ENCODE measurements at regions not wholly inside any gene's neighbourhood (a gene's known extent, or its start where the extent isn't known, plus 50 kb on each side); places are given as distances from the start of the nearest gene placed in this dataset.

DNA sequence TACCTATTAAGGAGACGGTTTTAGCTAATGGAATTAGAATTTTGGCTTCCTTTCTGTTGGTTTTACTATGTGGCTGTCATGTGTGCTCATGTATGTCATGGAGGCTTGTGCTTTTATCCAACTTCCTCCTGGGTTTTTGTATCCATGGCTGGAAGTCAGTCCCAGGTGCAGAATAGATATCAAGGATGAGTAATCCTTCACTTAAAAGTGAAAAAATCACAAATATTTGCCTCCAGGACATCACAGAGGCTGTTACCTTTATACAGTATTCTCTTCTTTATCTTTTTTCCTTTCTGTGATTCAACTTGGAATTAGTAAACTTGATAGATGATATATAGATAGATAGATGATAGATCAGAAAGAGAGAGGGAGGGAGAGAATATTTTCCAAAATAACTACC, 706.8 kb downstream of the GALC start:
- Histone ChIP-seq H3K4me2 (no peak overlapping the region), H3K4me3 (no peak overlapping the region), H3K9me3 (ENCODE audit: insufficient read depth, low read depth) (no peaks in the 10 kb centered on the region), H3K27me3 (ENCODE audit: insufficient read depth, low read depth) (no peaks in the 10 kb centered on the region), H3K79me2 (ENCODE audit: low read depth) (no peaks in the 10 kb centered on the region), H2AFZ (no peak overlapping the region), H3K4me1 (replicated peaks; ENCODE audit: insufficient read depth) (no peaks in the 10 kb centered on the region), H3K27ac (no peak overlapping the region), H3K9me2 (ENCODE audit: insufficient read depth) (no peaks in the 10 kb centered on the region), H3F3A (ENCODE audit: insufficient read depth, low read depth) (no peaks in the 10 kb centered on the region), H4K20me1 (ENCODE audit: insufficient read depth) (no peaks in the 10 kb centered on the region), H3K36me3 (ENCODE audit: low read depth) (no peaks in the 10 kb centered on the region)
- intact Hi-C loops (cut with micrococcal nuclease; ENCODE audit: unreplicated experiment), result no loop called here
- no TSS peak for BruUV-seq (replicated peaks)
- no peak for DNase-seq
- POLR2A ChIA-PET (ENCODE audit: unreplicated experiment), result no interaction called here
- TF ChIP-seq EZH2 (IDR thresholded peaks at IDR 0.05; ENCODE audit: low read depth), result no peak
- TF ChIP-seq, protein P1, sequence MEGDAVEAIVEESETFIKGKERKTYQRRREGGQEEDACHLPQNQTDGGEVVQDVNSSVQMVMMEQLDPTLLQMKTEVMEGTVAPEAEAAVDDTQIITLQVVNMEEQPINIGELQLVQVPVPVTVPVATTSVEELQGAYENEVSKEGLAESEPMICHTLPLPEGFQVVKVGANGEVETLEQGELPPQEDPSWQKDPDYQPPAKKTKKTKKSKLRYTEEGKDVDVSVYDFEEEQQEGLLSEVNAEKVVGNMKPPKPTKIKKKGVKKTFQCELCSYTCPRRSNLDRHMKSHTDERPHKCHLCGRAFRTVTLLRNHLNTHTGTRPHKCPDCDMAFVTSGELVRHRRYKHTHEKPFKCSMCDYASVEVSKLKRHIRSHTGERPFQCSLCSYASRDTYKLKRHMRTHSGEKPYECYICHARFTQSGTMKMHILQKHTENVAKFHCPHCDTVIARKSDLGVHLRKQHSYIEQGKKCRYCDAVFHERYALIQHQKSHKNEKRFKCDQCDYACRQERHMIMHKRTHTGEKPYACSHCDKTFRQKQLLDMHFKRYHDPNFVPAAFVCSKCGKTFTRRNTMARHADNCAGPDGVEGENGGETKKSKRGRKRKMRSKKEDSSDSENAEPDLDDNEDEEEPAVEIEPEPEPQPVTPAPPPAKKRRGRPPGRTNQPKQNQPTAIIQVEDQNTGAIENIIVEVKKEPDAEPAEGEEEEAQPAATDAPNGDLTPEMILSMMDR (conservative IDR thresholded peaks at IDR 0.05), result no peak
- CTCF ChIA-PET, result no interaction called here

DNA sequence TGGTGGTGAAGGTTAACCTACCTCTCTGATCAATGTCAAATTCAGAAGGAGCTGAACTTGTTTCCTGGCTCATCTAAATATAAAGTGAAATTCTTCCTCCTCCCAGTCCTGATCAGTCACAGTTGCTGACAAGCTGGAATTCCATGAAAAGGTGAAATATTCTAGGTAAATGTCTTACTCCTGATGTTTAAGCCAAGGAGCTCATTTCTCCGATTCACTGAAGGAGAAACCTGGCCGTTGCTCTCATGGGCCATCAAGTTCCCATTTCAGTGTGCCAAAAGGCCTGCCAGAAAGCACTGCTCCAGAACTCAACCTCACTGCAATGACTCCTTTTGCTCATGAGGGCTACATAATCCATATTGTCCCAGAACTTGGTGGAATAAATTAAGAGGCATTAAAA, 707.5 kb downstream of the GALC start:
- ChIA-PET POLR2A (ENCODE audit: unreplicated experiment) (no interaction called here), CTCF (no interaction called here)
- Histone ChIP-seq H3K79me2 (ENCODE audit: low read depth) (no peaks in the 10 kb centered on the region), H3K9me2 (ENCODE audit: insufficient read depth) (no peaks in the 10 kb centered on the region), H3K4me1 (replicated peaks; ENCODE audit: insufficient read depth) (no peaks in the 10 kb centered on the region), H4K20me1 (ENCODE audit: insufficient read depth) (no peaks in the 10 kb centered on the region), H3K27ac (no peak overlapping the region), H3K4me2 (no peak overlapping the region), H3K4me3 (no peak overlapping the region), H3K27me3 (ENCODE audit: insufficient read depth, low read depth) (no peaks in the 10 kb centered on the region), H2AFZ (no peak overlapping the region), H3F3A (ENCODE audit: insufficient read depth, low read depth) (no peaks in the 10 kb centered on the region), H3K36me3 (ENCODE audit: low read depth) (no peaks in the 10 kb centered on the region), H3K9me3 (ENCODE audit: insufficient read depth, low read depth) (no peaks in the 10 kb centered on the region)
- no TSS peak for BruUV-seq (replicated peaks)
- DNase-seq, result no peak
- TF ChIP-seq, protein P1 (conservative IDR thresholded peaks at IDR 0.05), result no peak
- no peak for TF ChIP-seq EZH2 (IDR thresholded peaks at IDR 0.05; ENCODE audit: low read depth)
- intact Hi-C loops (cut with micrococcal nuclease; ENCODE audit: unreplicated experiment), result no loop called here

DNA sequence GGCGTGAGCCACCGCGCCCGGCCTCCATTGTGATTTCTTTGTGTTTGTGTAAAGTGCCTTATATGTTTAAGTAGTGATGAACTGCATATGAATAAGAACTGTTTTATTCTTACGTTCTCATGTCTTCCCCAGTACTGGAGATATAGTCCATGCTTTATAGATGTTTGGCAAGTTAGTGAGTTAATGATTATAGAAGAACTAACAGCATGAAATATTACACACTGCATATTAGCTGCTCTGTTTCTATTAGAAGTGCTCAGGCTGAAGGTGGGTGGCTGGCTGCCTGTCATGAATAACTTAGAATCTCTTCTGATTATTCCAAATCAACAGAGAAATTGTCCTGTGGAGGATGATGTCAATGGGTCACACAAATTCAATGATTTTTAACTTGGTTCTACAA, 709.4 kb downstream of the GALC start:
- ChIA-PET CTCF (no interaction called here), POLR2A (ENCODE audit: unreplicated experiment) (no interaction called here)
- H3K27me3 ChIP-seq (ENCODE audit: insufficient read depth, low read depth), result no peaks in the 10 kb centered on the region
- no peaks in the 10 kb centered on the region for H3K79me2 ChIP-seq (ENCODE audit: low read depth)
- H3F3A ChIP-seq (ENCODE audit: insufficient read depth, low read depth), result no peaks in the 10 kb centered on the region
- H3K36me3 ChIP-seq (ENCODE audit: low read depth), result no peaks in the 10 kb centered on the region
- no TSS peak for BruUV-seq (replicated peaks)
- no peak overlapping the region for H2AFZ ChIP-seq
- no peak for DNase-seq
- no peak overlapping the region for H3K4me2 ChIP-seq
- H3K4me3 ChIP-seq, result no peak overlapping the region
- intact Hi-C loops (cut with micrococcal nuclease; ENCODE audit: unreplicated experiment), result no loop called here
- H3K4me1 ChIP-seq (replicated peaks; ENCODE audit: insufficient read depth), result no peaks in the 10 kb centered on the region
- H4K20me1 ChIP-seq (ENCODE audit: insufficient read depth), result no peaks in the 10 kb centered on the region
- no peak overlapping the region for H3K27ac ChIP-seq
- no peaks in the 10 kb centered on the region for H3K9me2 ChIP-seq (ENCODE audit: insufficient read depth)
- no peak for TF ChIP-seq EZH2 (IDR thresholded peaks at IDR 0.05; ENCODE audit: low read depth)
- TF ChIP-seq, protein P1 (conservative IDR thresholded peaks at IDR 0.05), result no peak
- no peaks in the 10 kb centered on the region for H3K9me3 ChIP-seq (ENCODE audit: insufficient read depth, low read depth)

Measured in PC-9 (cell line).